ENCODE measurements at regions not wholly inside any gene's neighbourhood (a gene's known extent, or its start where the extent isn't known, plus 50 kb on each side); places are given as distances from the start of the nearest gene placed in this dataset.

DNA sequence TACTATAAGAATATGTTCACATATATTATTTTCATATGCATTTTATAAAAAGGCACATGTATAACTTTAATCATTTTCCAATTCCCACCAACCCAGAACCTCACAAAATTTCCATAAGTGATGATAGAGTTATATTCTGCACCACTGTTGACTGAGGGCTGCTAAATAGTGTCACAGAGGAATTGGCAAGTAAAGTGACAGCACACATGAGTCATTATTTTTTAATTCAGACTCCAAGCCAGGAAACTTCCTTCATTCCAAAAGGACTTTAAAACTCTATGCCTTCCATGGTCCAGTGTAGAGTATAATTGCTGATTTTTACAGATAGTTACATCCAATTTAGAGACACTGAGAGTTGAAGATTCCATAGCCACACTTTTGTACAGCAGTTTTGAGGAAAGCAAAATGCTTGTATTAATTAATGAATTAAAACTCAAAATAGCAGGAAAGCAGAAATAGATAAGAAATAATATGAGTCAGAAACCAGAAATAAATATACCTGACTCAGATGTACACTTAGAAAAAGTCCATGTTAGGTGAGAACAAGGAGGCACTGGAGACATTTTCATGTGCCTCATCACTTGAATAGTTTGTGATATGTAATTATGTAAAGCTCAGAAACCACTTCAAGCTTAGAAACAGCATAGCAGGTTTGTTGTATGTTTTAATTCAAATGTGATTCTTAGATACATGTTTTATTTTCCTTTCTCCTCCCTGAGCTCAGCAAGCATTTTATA is 425.2 kb upstream of the OPRM1 start:
- H3K9me3 ChIP-seq (ENCODE audit: control insufficient read depth in 4 of 4, low read length in 3 of 4): no peaks in the 10 kb centered on the region
- no peak overlapping the region for H3K9ac ChIP-seq (ENCODE audit: low read depth in 1 of 2, low read length in 2 of 2)

DNA sequence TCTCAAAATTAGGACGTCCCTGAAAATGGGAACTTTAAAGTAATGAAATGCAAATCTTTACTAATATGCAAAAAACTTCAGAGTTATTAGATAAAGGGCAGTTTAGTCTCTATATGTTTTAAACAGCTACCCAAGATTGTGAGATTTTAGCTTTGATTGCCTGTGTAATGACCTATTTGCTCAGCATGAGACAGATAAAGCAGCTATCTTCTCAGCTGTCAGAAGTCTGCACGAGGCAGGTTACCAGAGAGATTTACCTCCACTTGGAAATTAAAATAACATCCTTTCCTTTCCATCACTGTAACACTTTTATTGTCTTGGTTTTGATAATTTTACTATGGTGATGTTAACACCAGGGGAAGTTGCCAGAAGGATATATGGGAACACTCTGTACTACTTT is 436.6 kb upstream of the OPRM1 start:
- Histone ChIP-seq H3K9ac (ENCODE audit: low read depth in 1 of 2, low read length in 2 of 2) (no peak overlapping the region), H3K27me3 (ENCODE audit: control insufficient read depth in 4 of 4, insufficient read depth in 4 of 4, low read length in 3 of 4) (no peaks in the 10 kb centered on the region), H3K27ac (ENCODE audit: low read depth in 1 of 2, low read length in 2 of 2) (no peak overlapping the region), H3K36me3 (ENCODE audit: control insufficient read depth in 4 of 4, insufficient read depth in 3 of 4, low read depth in 1 of 4, low read length in 3 of 4) (no peaks in the 10 kb centered on the region), H3K9me3 (ENCODE audit: control insufficient read depth in 4 of 4, low read length in 3 of 4) (no peaks in the 10 kb centered on the region), H3K4me1 (ENCODE audit: control insufficient read depth in 4 of 4, insufficient read depth in 4 of 4, low read length in 3 of 4) (no peaks in the 10 kb centered on the region), H3K4me3 (ENCODE audit: low read depth in 1 of 3, low read length in 3 of 3) (no peak overlapping the region)
- no peak for DNase-seq (ENCODE audit: low spot score)
- WGBS: 35% methylated on average over 2 of the region's 2 CpGs
- no peak for TF ChIP-seq JUND (IDR thresholded peaks at IDR 0.05)
- no peak for TF ChIP-seq YY1 (IDR thresholded peaks at IDR 0.05)
- no peak for TF ChIP-seq TAF1 (conservative IDR thresholded peaks at IDR 0.05)

More for the DNA sequence above, 425.2 kb upstream of the OPRM1 start:
- no peaks in the 10 kb centered on the region for H3K36me3 ChIP-seq (ENCODE audit: control insufficient read depth in 4 of 4, insufficient read depth in 3 of 4, low read depth in 1 of 4, low read length in 3 of 4)
- H3K4me1 ChIP-seq (ENCODE audit: control insufficient read depth in 4 of 4, insufficient read depth in 4 of 4, low read length in 3 of 4): no peaks in the 10 kb centered on the region
- TF ChIP-seq HNF4G (IDR thresholded peaks at IDR 0.05): no peak
- no peak for TF ChIP-seq RXRA (IDR thresholded peaks at IDR 0.05)
- TF ChIP-seq FOXA1 (IDR thresholded peaks at IDR 0.05): no peak
- TF ChIP-seq HNF4A (conservative IDR thresholded peaks at IDR 0.05): no peak
- TF ChIP-seq, protein P1, sequence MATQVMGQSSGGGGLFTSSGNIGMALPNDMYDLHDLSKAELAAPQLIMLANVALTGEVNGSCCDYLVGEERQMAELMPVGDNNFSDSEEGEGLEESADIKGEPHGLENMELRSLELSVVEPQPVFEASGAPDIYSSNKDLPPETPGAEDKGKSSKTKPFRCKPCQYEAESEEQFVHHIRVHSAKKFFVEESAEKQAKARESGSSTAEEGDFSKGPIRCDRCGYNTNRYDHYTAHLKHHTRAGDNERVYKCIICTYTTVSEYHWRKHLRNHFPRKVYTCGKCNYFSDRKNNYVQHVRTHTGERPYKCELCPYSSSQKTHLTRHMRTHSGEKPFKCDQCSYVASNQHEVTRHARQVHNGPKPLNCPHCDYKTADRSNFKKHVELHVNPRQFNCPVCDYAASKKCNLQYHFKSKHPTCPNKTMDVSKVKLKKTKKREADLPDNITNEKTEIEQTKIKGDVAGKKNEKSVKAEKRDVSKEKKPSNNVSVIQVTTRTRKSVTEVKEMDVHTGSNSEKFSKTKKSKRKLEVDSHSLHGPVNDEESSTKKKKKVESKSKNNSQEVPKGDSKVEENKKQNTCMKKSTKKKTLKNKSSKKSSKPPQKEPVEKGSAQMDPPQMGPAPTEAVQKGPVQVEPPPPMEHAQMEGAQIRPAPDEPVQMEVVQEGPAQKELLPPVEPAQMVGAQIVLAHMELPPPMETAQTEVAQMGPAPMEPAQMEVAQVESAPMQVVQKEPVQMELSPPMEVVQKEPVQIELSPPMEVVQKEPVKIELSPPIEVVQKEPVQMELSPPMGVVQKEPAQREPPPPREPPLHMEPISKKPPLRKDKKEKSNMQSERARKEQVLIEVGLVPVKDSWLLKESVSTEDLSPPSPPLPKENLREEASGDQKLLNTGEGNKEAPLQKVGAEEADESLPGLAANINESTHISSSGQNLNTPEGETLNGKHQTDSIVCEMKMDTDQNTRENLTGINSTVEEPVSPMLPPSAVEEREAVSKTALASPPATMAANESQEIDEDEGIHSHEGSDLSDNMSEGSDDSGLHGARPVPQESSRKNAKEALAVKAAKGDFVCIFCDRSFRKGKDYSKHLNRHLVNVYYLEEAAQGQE (IDR thresholded peaks at IDR 0.05): no peak
- TF ChIP-seq, protein P2, sequence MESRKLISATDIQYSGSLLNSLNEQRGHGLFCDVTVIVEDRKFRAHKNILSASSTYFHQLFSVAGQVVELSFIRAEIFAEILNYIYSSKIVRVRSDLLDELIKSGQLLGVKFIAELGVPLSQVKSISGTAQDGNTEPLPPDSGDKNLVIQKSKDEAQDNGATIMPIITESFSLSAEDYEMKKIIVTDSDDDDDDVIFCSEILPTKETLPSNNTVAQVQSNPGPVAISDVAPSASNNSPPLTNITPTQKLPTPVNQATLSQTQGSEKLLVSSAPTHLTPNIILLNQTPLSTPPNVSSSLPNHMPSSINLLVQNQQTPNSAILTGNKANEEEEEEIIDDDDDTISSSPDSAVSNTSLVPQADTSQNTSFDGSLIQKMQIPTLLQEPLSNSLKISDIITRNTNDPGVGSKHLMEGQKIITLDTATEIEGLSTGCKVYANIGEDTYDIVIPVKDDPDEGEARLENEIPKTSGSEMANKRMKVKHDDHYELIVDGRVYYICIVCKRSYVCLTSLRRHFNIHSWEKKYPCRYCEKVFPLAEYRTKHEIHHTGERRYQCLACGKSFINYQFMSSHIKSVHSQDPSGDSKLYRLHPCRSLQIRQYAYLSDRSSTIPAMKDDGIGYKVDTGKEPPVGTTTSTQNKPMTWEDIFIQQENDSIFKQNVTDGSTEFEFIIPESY (IDR thresholded peaks at IDR 0.05): no peak
- TF ChIP-seq NR2F2 (IDR thresholded peaks at IDR 0.05): no peak
- TF ChIP-seq SP1 (IDR thresholded peaks at IDR 0.05): no peak
- no peak for TF ChIP-seq RAD21 (IDR thresholded peaks at IDR 0.05)
- TF ChIP-seq, protein P3, sequence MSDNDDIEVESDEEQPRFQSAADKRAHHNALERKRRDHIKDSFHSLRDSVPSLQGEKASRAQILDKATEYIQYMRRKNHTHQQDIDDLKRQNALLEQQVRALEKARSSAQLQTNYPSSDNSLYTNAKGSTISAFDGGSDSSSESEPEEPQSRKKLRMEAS (IDR thresholded peaks at IDR 0.05): no peak
- no peak for TF ChIP-seq JUND (IDR thresholded peaks at IDR 0.05)
- no peak for TF ChIP-seq TAF1 (conservative IDR thresholded peaks at IDR 0.05)
- no peak for TF ChIP-seq EGR1 (IDR thresholded peaks at IDR 0.05; ENCODE audit: low read depth in 2 of 2)
- TF ChIP-seq YY1 (IDR thresholded peaks at IDR 0.05): no peak
- TF ChIP-seq FOXA2 (IDR thresholded peaks at IDR 0.05): no peak
- TF ChIP-seq, protein P4, sequence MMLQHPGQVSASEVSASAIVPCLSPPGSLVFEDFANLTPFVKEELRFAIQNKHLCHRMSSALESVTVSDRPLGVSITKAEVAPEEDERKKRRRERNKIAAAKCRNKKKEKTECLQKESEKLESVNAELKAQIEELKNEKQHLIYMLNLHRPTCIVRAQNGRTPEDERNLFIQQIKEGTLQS (IDR thresholded peaks at IDR 0.05): no peak
- no peak overlapping the region for H3K4me3 ChIP-seq (ENCODE audit: low read depth in 1 of 3, low read length in 3 of 3)
- no peaks in the 10 kb centered on the region for H3K27me3 ChIP-seq (ENCODE audit: control insufficient read depth in 4 of 4, insufficient read depth in 4 of 4, low read length in 3 of 4)
- H3K27ac ChIP-seq (ENCODE audit: low read depth in 1 of 2, low read length in 2 of 2): no peak overlapping the region
- DNase-seq (ENCODE audit: low spot score): no peak
